GM23338 (cell line): ENCODE measurements at regions not wholly inside any gene's neighbourhood (a gene's known extent, or its start where the extent isn't known, plus 50 kb on each side); places are given as distances from the start of the nearest gene placed in this dataset.

Experiments
- CTCF ChIP-seq, 2 experiments: fragments of 200-600 bp in 1 of 2; sonication (generic) in 1 of 2; conservative IDR thresholded peaks; 2 replicates each; pipeline versions ENCODE4 v1.5.1 to v1.6.1; 2016 to 2017; ENCODE audit warnings: antibody characterized with exemption in 2 of 2, low read depth in 2 of 2, mild to moderate bottlenecking in 2 of 2, moderate library complexity in 1 of 2
- EZH2 ChIP-seq: fragments of 200-600 bp; sonication (generic); IDR thresholded peaks from one replicate; pipeline ENCODE4 v1.8.0; 2017; ENCODE audit warnings: antibody characterized with exemption, mild to moderate bottlenecking, low read depth; ENCODE audit not compliant: unreplicated experiment
- EZH2phosphoT487 ChIP-seq: fragments of 200-600 bp; sonication (generic); IDR thresholded peaks from one replicate; pipeline ENCODE4 v1.8.1; 2018; ENCODE audit warnings: antibody characterized with exemption; ENCODE audit not compliant: unreplicated experiment
- REST ChIP-seq: IDR thresholded peaks from one replicate; pipeline ENCODE4 v1.6.1; 2018; ENCODE audit warnings: antibody characterized with exemption; ENCODE audit not compliant: unreplicated experiment
- STAT1 ChIP-seq: IDR thresholded peaks from one replicate; pipeline ENCODE4 v1.6.1; 2016; ENCODE audit warnings: antibody characterized with exemption; ENCODE audit not compliant: unreplicated experiment
- ZNF331 ChIP-seq: fragments of 250-450 bp; sonication (Bioruptor Pico); IDR thresholded peaks from 2 replicates; pipeline ENCODE4 v1.5.0; 2020; ENCODE audit warnings: low read depth, mild to moderate bottlenecking, moderate library complexity
- ZNF462 ChIP-seq: fragments of 250-450 bp; sonication (Bioruptor Pico); IDR thresholded peaks from 2 replicates; pipeline ENCODE4 v1.5.0; 2020; ENCODE audit warnings: mild to moderate bottlenecking, moderate library complexity

GRCh38 chr1:83625646-83626045 is 373.3 kb downstream of the TTLL7 start (continued):
- TF ChIP-seq ZNF462 (CRISPR knock-in tag) (no peak), EZH2 (no peak), EZH2phosphoT487 (no peak), STAT1 (no peak), ZNF331 (CRISPR knock-in tag) (no peak), REST (no peak), CTCF (conservative IDR thresholded peaks at IDR 0.05; ENCODE audit: low read depth in 2 of 2) (no peak)
